ENCODE measurements at regions not wholly inside any gene's neighbourhood (a gene's known extent, or its start where the extent isn't known, plus 50 kb on each side); places are given as distances from the start of the nearest gene placed in this dataset.

DNA sequence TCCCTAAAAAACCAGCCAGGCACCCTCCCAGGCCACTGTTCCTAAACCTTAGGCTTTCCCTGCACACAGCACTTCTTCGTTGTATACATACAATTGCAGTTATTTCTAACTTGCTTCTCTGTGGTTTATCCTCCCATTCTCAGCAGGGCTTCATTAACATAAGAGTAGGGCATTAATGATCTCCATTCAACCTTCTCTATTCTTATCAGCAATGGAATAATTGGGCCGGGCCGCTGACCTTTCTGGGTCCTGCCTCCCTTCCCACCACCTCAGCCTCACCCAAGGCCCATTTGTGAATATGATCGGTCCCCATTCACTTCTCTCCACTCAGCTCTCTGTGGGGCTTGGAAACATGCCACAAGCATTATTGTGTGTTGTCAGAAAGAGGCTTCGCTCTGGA lies 184.2 kb downstream of the SUCLA2 start:
- TF ChIP-seq POLR2A (IDR thresholded peaks at IDR 0.05), result no peak
- TF ChIP-seq, protein P1, sequence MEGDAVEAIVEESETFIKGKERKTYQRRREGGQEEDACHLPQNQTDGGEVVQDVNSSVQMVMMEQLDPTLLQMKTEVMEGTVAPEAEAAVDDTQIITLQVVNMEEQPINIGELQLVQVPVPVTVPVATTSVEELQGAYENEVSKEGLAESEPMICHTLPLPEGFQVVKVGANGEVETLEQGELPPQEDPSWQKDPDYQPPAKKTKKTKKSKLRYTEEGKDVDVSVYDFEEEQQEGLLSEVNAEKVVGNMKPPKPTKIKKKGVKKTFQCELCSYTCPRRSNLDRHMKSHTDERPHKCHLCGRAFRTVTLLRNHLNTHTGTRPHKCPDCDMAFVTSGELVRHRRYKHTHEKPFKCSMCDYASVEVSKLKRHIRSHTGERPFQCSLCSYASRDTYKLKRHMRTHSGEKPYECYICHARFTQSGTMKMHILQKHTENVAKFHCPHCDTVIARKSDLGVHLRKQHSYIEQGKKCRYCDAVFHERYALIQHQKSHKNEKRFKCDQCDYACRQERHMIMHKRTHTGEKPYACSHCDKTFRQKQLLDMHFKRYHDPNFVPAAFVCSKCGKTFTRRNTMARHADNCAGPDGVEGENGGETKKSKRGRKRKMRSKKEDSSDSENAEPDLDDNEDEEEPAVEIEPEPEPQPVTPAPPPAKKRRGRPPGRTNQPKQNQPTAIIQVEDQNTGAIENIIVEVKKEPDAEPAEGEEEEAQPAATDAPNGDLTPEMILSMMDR (IDR thresholded peaks at IDR 0.05), result no peak
- TF ChIP-seq POLR2AphosphoS5 (IDR thresholded peaks at IDR 0.05; ENCODE audit: insufficient read depth in 1 of 2, low read depth in 1 of 2), result no peak

Data from vagina (tissue), 2 donors.